ENCODE measurements at regions not wholly inside any gene's neighbourhood (a gene's known extent, or its start where the extent isn't known, plus 50 kb on each side); places are given as distances from the start of the nearest gene placed in this dataset.
A peak's percentile ranks its signal among the peaks of the same experiment; 100 is the strongest.

DNA sequence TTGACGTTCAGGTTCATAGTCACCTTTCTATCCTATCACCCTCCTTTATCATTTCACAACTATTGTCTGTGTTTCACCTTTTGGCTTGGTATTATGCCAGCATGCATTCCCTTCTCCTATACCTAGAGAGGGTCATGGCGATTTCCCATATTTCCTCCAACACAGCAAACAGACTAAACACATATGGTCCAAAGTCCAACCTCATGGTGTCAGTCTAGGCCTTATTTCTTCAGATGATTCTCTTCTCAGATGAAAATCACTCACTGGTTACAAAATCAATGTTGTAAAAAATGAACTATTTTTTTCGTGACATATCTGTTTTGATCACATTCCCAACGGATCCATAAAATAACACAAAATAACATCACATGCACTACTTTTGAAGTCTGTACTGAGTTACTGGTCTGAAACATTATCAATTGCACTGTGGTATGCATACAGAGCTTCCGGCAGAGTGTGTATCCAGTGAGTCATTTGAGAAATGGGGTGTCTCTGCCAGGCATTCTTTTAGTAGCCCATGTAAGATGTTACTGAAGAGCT, 204.8 kb upstream of the GALNT5 start (continued):
- TF ChIP-seq SOX6 (IDR thresholded peaks at IDR 0.05) (no peak), SOX6 (CRISPR knock-in tag; IDR thresholded peaks at IDR 0.05) (peak; percentile 59; the same call in 1 of the 2 replicates), ZNF678 (CRISPR knock-in tag; IDR thresholded peaks at IDR 0.05) (no peak), ARID3A (IDR thresholded peaks at IDR 0.05; ENCODE audit: low read depth, low read length) (no peak), HINFP (CRISPR knock-in tag; IDR thresholded peaks at IDR 0.05; ENCODE audit: low read depth) (no peak), ELF3 (CRISPR knock-in tag; IDR thresholded peaks at IDR 0.05) (peak; percentile 30; the same call in 1 of the 2 replicates), MAX (IDR thresholded peaks at IDR 0.05) (peak; percentile 46; the same call in 1 of the 2 replicates), ZNF3 (CRISPR knock-in tag; IDR thresholded peaks at IDR 0.05) (0 out of 2 replicates have a peak, but pooled peaks have one; percentile 27), KLF11 (CRISPR knock-in tag; IDR thresholded peaks at IDR 0.05) (no peak), BCLAF1 (IDR thresholded peaks at IDR 0.05) (no peak), JUN (CRISPR knock-in tag; IDR thresholded peaks at IDR 0.05) (no peak), MIXL1 (CRISPR knock-in tag; IDR thresholded peaks at IDR 0.05) (0 out of 2 replicates have a peak, but pooled peaks have one; percentile 12), SALL1 (CRISPR knock-in tag; IDR thresholded peaks at IDR 0.05) (no peak), ARID5B (CRISPR knock-in tag; IDR thresholded peaks at IDR 0.05) (peak; percentile 85), KMT2A (CRISPR knock-in tag; IDR thresholded peaks at IDR 0.05) (no peak)
- TF ChIP-seq, protein P1, sequence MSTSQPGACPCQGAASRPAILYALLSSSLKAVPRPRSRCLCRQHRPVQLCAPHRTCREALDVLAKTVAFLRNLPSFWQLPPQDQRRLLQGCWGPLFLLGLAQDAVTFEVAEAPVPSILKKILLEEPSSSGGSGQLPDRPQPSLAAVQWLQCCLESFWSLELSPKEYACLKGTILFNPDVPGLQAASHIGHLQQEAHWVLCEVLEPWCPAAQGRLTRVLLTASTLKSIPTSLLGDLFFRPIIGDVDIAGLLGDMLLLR (CRISPR knock-in tag; IDR thresholded peaks at IDR 0.05) = no peak
- TF ChIP-seq, protein P2, sequence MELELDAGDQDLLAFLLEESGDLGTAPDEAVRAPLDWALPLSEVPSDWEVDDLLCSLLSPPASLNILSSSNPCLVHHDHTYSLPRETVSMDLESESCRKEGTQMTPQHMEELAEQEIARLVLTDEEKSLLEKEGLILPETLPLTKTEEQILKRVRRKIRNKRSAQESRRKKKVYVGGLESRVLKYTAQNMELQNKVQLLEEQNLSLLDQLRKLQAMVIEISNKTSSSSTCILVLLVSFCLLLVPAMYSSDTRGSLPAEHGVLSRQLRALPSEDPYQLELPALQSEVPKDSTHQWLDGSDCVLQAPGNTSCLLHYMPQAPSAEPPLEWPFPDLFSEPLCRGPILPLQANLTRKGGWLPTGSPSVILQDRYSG (CRISPR knock-in tag; IDR thresholded peaks at IDR 0.05) = no peak
- TF ChIP-seq, protein P3, sequence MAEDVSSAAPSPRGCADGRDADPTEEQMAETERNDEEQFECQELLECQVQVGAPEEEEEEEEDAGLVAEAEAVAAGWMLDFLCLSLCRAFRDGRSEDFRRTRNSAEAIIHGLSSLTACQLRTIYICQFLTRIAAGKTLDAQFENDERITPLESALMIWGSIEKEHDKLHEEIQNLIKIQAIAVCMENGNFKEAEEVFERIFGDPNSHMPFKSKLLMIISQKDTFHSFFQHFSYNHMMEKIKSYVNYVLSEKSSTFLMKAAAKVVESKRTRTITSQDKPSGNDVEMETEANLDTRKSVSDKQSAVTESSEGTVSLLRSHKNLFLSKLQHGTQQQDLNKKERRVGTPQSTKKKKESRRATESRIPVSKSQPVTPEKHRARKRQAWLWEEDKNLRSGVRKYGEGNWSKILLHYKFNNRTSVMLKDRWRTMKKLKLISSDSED (CRISPR knock-in tag; IDR thresholded peaks at IDR 0.05) = no peak

Measured in HepG2 (cell line).